BJ (cell line): ENCODE measurements at regions not wholly inside any gene's neighbourhood (a gene's known extent, or its start where the extent isn't known, plus 50 kb on each side); places are given as distances from the start of the nearest gene placed in this dataset.

Experiments
- CTCF ChIA-PET: fragments of 350-600 bp; formaldehyde crosslinking; extraction: SDS; loops from one replicate; lab custom pipeline; 2021; ENCODE audit warnings: antibody characterized with exemption, inconsistent platforms; lab: Yijun Ruan, JAX
- POLR2A ChIA-PET: fragments of 300-600 bp; sonication (Branson Sonifier 250); formaldehyde crosslinking; extraction: SDS; loops from one replicate; lab custom pipeline; 2021; ENCODE audit warnings: antibody characterized with exemption; lab: Charles Lee
- DNase-seq: peaks from one replicate; pipeline ENCODE4 v3.0.0-alpha.2; 2011; ENCODE audit warnings: low read depth
- H3K27me3 ChIP-seq: 2 replicates; pipeline ENCODE4 v1.6.0; 2011; ENCODE audit warnings: low read length; ENCODE audit not compliant: control insufficient read depth, insufficient read depth
- H3K36me3 ChIP-seq: 2 replicates; pipeline ENCODE4 v1.5.1; 2011; ENCODE audit warnings: low read length; ENCODE audit not compliant: control insufficient read depth, insufficient read depth
- H3K4me3 ChIP-seq: 2 replicates; pipeline ENCODE4 v1.5.1; 2011; ENCODE audit warnings: low read depth, mild to moderate bottlenecking, control low read depth, low read length
- CTCF ChIP-seq: IDR thresholded peaks from 2 replicates; pipeline ENCODE4 v1.5.1; 2011; ENCODE audit warnings: low read depth, mild to moderate bottlenecking, control low read depth, inconsistent platforms, low read length, moderate library complexity; ENCODE audit not compliant: insufficient read depth

GRCh38 chr1:81600878-81601622 is 199.7 kb upstream of the ADGRL2 start:
- no peak for TF ChIP-seq CTCF
- H3K27me3 ChIP-seq: no peaks in the 10 kb centered on the region
- no peak overlapping the region for H3K4me3 ChIP-seq
- ChIA-PET CTCF (no interaction called here), POLR2A (no interaction called here)
- DNase-seq: no peak
- no peaks in the 10 kb centered on the region for H3K36me3 ChIP-seq

- no peaks in the 10 kb centered on the region for H3K36me3 ChIP-seq
- no peaks in the 10 kb centered on the region for H3K27me3 ChIP-seq
- CTCF ChIA-PET: no interaction called here
- H3K4me3 ChIP-seq: no peak overlapping the region
- POLR2A ChIA-PET: no interaction called here
- DNase-seq: no peak
- no peak for TF ChIP-seq CTCF
Measured at GRCh38 chr1:81600363-81600762, 200.4 kb upstream of the ADGRL2 start.

GRCh38 chr1:81598623-81599022 is 202.1 kb upstream of the ADGRL2 start:
- DNase-seq: no peak
- H3K36me3 ChIP-seq: no peaks in the 10 kb centered on the region
- CTCF ChIA-PET: no interaction called here
- no peak overlapping the region for H3K4me3 ChIP-seq
- no peaks in the 10 kb centered on the region for H3K27me3 ChIP-seq
- no peak for TF ChIP-seq CTCF
- POLR2A ChIA-PET: no interaction called here

GRCh38 chr1:81597720-81598426 is 202.9 kb upstream of the ADGRL2 start:
- no peak for TF ChIP-seq CTCF
- CTCF ChIA-PET: no interaction called here
- Histone ChIP-seq H3K36me3 (no peaks in the 10 kb centered on the region), H3K4me3 (no peak overlapping the region), H3K27me3 (no peaks in the 10 kb centered on the region)
- POLR2A ChIA-PET: no interaction called here
- no peak for DNase-seq

- H3K36me3 ChIP-seq: no peaks in the 10 kb centered on the region
- no peak overlapping the region for H3K4me3 ChIP-seq
- no peak for DNase-seq
- CTCF ChIA-PET: no interaction called here
- POLR2A ChIA-PET: no interaction called here
- no peak for TF ChIP-seq CTCF
- H3K27me3 ChIP-seq: no peaks in the 10 kb centered on the region; the same call in 1 of the 2 replicates
Measured at GRCh38 chr1:81596341-81596740, 204.4 kb upstream of the ADGRL2 start.
